Mesendoderm (in vitro differentiated cells): ENCODE measurements at regions not wholly inside any gene's neighbourhood (a gene's known extent, or its start where the extent isn't known, plus 50 kb on each side); places are given as distances from the start of the nearest gene placed in this dataset.
A peak's percentile ranks its signal among the peaks of the same experiment; 100 is the strongest.

Source experiments
- DNase-seq: peaks from one replicate; pipeline ENCODE4 v3.0.0; 2013
- H2AK5ac ChIP-seq: 2 replicates; pipeline ENCODE4 v1.6.1; 2013; ENCODE audit warnings: low read length, inconsistent platforms
- H2BK120ac ChIP-seq: 2 replicates; pipeline ENCODE4 v1.6.1; 2013; ENCODE audit warnings: low read depth, mild to moderate bottlenecking, low read length, moderate library complexity, mixed read lengths
- H2BK15ac ChIP-seq: replicated peaks from 2 replicates; pipeline ENCODE4 v1.6.1; 2013; ENCODE audit warnings: low read depth, mild to moderate bottlenecking, moderate library complexity
- H2BK5ac ChIP-seq: 2 replicates; pipeline ENCODE4 v1.6.1; 2013; ENCODE audit warnings: low read length, inconsistent platforms
- H3K18ac ChIP-seq: 2 replicates; pipeline ENCODE4 v1.6.1; 2013; ENCODE audit warnings: mild to moderate bottlenecking, low read length, mixed read lengths
- H3K23ac ChIP-seq: one replicate; pipeline ENCODE4 v1.6.1; 2013; ENCODE audit warnings: low read length
- H3K27ac ChIP-seq: 2 replicates; pipeline ENCODE4 v1.5.1; 2013; ENCODE audit warnings: low read depth, mild to moderate bottlenecking, inconsistent platforms, low read length, moderate library complexity
- H3K27me3 ChIP-seq: 2 replicates; pipeline ENCODE4 v1.6.1; 2013; ENCODE audit warnings: low read length, control low read depth, mild to moderate bottlenecking, inconsistent platforms; ENCODE audit not compliant: insufficient read depth, poor library complexity
- H3K36me3 ChIP-seq: 2 replicates; pipeline ENCODE4 v1.6.1; 2013; ENCODE audit warnings: low read length, inconsistent platforms; ENCODE audit not compliant: control insufficient read depth, insufficient read depth
- H3K4ac ChIP-seq: one replicate; pipeline ENCODE4 v1.6.1; 2013; ENCODE audit warnings: low read depth, mild to moderate bottlenecking, low read length, moderate library complexity
- H3K4me1 ChIP-seq: 2 replicates; pipeline ENCODE4 v1.6.1; 2013; ENCODE audit warnings: low read depth, low read length, inconsistent platforms; ENCODE audit not compliant: control insufficient read depth
- H3K4me2 ChIP-seq: 2 replicates; pipeline ENCODE4 v1.6.1; 2013; ENCODE audit warnings: low read length
- H3K4me3 ChIP-seq: 2 replicates; pipeline ENCODE4 v1.5.1; 2013; ENCODE audit warnings: mild to moderate bottlenecking, low read length
- H3K56ac ChIP-seq: one replicate; pipeline ENCODE4 v1.6.1; 2013; ENCODE audit warnings: low read length
- H3K79me1 ChIP-seq: 2 replicates; pipeline ENCODE4 v1.6.1; 2013; ENCODE audit warnings: low read length, inconsistent platforms
- H3K79me2 ChIP-seq: 2 replicates; pipeline ENCODE4 v1.6.1; 2013; ENCODE audit warnings: mild to moderate bottlenecking, low read length; ENCODE audit not compliant: control insufficient read depth, insufficient read depth
- H3K9ac ChIP-seq: 2 replicates; pipeline ENCODE4 v1.6.1; 2013; ENCODE audit warnings: low read length, inconsistent platforms
- H4K5ac ChIP-seq: one replicate; pipeline ENCODE4 v1.6.1; 2013; ENCODE audit warnings: low read length
- H4K8ac ChIP-seq: one replicate; pipeline ENCODE4 v1.6.1; 2013; ENCODE audit warnings: low read depth, mild to moderate bottlenecking, control low read depth, low read length, moderate library complexity
- WGBS: extraction: QIAGEN DNeasy Blood & Tissue Kit; methylation state at CpG from one replicate; pipeline ENCODE4 v1.1.7; 2013; ENCODE audit warnings: low lambda C conversion rate, missing lambda C conversion rate; ENCODE audit not compliant: insufficient coverage; ENCODE audit errors: extremely low coverage; 5-methylcytosine and 5-hydroxymethylcytosine counted together

GRCh38 chr11:19451609-19452008 is 210.9 kb upstream of the E2F8 start:
- H3K4me1 ChIP-seq = peaks cover 2% of the 10 kb centered on the region

GRCh38 chr11:19450282-19450681 is 209.5 kb upstream of the E2F8 start:
- Histone ChIP-seq H3K79me2 (no peaks in the 10 kb centered on the region), H4K8ac (no peak overlapping the region), H3K18ac (no peak overlapping the region), H3K23ac (no peak overlapping the region), H3K36me3 (no peaks in the 10 kb centered on the region), H2AK5ac (no peak overlapping the region), H3K9ac (no peak overlapping the region), H2BK5ac (no peak overlapping the region), H2BK15ac (no peak overlapping the region), H3K27ac (no peak overlapping the region), H3K4me2 (no peak overlapping the region), H3K4me3 (no peak overlapping the region), H3K4me1 (peaks cover 2% of the 10 kb centered on the region), H3K27me3 (no peaks in the 10 kb centered on the region), H3K56ac (no peak overlapping the region), H4K5ac (no peak overlapping the region), H2BK120ac (no peak overlapping the region), H3K79me1 (no peaks in the 10 kb centered on the region), H3K4ac (no peak overlapping the region)
- DNase-seq = no peak
- no CpG with 5 or more reads among the region's 1 CpG for WGBS

More at GRCh38 chr11:19451609-19452008, 210.9 kb upstream of the E2F8 start:
- Histone ChIP-seq H3K79me1 (no peaks in the 10 kb centered on the region), H2BK120ac (no peak overlapping the region), H3K36me3 (no peaks in the 10 kb centered on the region), H4K5ac (no peak overlapping the region), H2BK5ac (no peak overlapping the region), H2AK5ac (no peak overlapping the region), H2BK15ac (no peak overlapping the region), H3K56ac (no peak overlapping the region), H3K79me2 (no peaks in the 10 kb centered on the region), H3K18ac (no peak overlapping the region), H3K9ac (no peak overlapping the region), H3K4ac (no peak overlapping the region), H3K4me3 (no peak overlapping the region), H4K8ac (no peak overlapping the region), H3K23ac (no peak overlapping the region), H3K27me3 (no peaks in the 10 kb centered on the region), H3K4me2 (no peak overlapping the region), H3K27ac (no peak overlapping the region)
- no peak for DNase-seq

- peaks cover 2% of the 10 kb centered on the region for H3K4me1 ChIP-seq
- no peak overlapping the region for H3K4me2 ChIP-seq
- H2BK5ac ChIP-seq = no peak overlapping the region
- H3K79me1 ChIP-seq = no peaks in the 10 kb centered on the region
- no peak overlapping the region for H2BK15ac ChIP-seq
- H3K9ac ChIP-seq = no peak overlapping the region
- H3K4me3 ChIP-seq = no peak overlapping the region
- H3K4ac ChIP-seq = no peak overlapping the region
- no peak for DNase-seq
- H4K8ac ChIP-seq = no peak overlapping the region
- H3K36me3 ChIP-seq = no peaks in the 10 kb centered on the region
- H3K27ac ChIP-seq = no peak overlapping the region
- no peak overlapping the region for H4K5ac ChIP-seq
- H3K56ac ChIP-seq = no peak overlapping the region
- no peak overlapping the region for H3K18ac ChIP-seq
- H3K23ac ChIP-seq = no peak overlapping the region
- H2AK5ac ChIP-seq = no peak overlapping the region
- H3K27me3 ChIP-seq = no peaks in the 10 kb centered on the region
- no peak overlapping the region for H2BK120ac ChIP-seq
- H3K79me2 ChIP-seq = no peaks in the 10 kb centered on the region
- WGBS = no CpG with 5 or more reads among the region's 2 CpGs
Measured at GRCh38 chr11:19448651-19449050, 207.9 kb upstream of the E2F8 start.

- Histone ChIP-seq H2BK5ac (no peak overlapping the region), H3K36me3 (no peaks in the 10 kb centered on the region), H3K4me3 (no peak overlapping the region), H3K18ac (no peak overlapping the region), H3K27me3 (no peaks in the 10 kb centered on the region), H2AK5ac (no peak overlapping the region), H3K56ac (no peak overlapping the region), H3K4me1 (peaks cover 2% of the 10 kb centered on the region), H3K9ac (no peak overlapping the region), H3K4me2 (no peak overlapping the region), H4K5ac (no peak overlapping the region), H3K27ac (no peak overlapping the region), H4K8ac (no peak overlapping the region), H3K23ac (no peak overlapping the region), H3K4ac (no peak overlapping the region), H2BK15ac (no peak overlapping the region), H3K79me1 (no peaks in the 10 kb centered on the region), H2BK120ac (no peak overlapping the region), H3K79me2 (no peaks in the 10 kb centered on the region)
- DNase-seq = peak; percentile 25
- WGBS = no CpG with 5 or more reads among the region's 5 CpGs
Measured at GRCh38 chr11:19447150-19447566, 206.4 kb upstream of the E2F8 start.

- H2BK5ac ChIP-seq = no peak overlapping the region
- H4K5ac ChIP-seq = no peak overlapping the region
- H3K9ac ChIP-seq = no peak overlapping the region
- no peak overlapping the region for H4K8ac ChIP-seq
- no peaks in the 10 kb centered on the region for H3K79me2 ChIP-seq
- DNase-seq = no peak
- H3K27me3 ChIP-seq = no peaks in the 10 kb centered on the region
- H3K79me1 ChIP-seq = no peaks in the 10 kb centered on the region
- H3K4me1 ChIP-seq = peaks cover 2% of the 10 kb centered on the region
- no peak overlapping the region for H3K4me3 ChIP-seq
- no peak overlapping the region for H2AK5ac ChIP-seq
- no peak overlapping the region for H3K27ac ChIP-seq
- H3K4me2 ChIP-seq = no peak overlapping the region
- H3K4ac ChIP-seq = no peak overlapping the region
- no peak overlapping the region for H3K56ac ChIP-seq
- H3K36me3 ChIP-seq = no peaks in the 10 kb centered on the region
- no peak overlapping the region for H3K23ac ChIP-seq
- no CpG with 5 or more reads among the region's 2 CpGs for WGBS
- H2BK15ac ChIP-seq = no peak overlapping the region
- no peak overlapping the region for H3K18ac ChIP-seq
- H2BK120ac ChIP-seq = no peak overlapping the region
Measured at GRCh38 chr11:19445771-19446170, 205.0 kb upstream of the E2F8 start.

GRCh38 chr11:19444231-19444630 is 203.5 kb upstream of the E2F8 start:
- H3K27me3 ChIP-seq = no peaks in the 10 kb centered on the region
- WGBS = no CpG with 5 or more reads among the region's 2 CpGs
- no peak overlapping the region for H3K23ac ChIP-seq
- no peak overlapping the region for H3K18ac ChIP-seq
- H2BK5ac ChIP-seq = no peak overlapping the region
- no peak overlapping the region for H2BK15ac ChIP-seq
- peaks cover 2% of the 10 kb centered on the region for H3K4me1 ChIP-seq
- H3K36me3 ChIP-seq = no peaks in the 10 kb centered on the region
- H3K9ac ChIP-seq = no peak overlapping the region
- H4K5ac ChIP-seq = no peak overlapping the region
- H2BK120ac ChIP-seq = no peak overlapping the region
- H3K4me2 ChIP-seq = no peak overlapping the region
- no peak overlapping the region for H3K4me3 ChIP-seq
- no peak for DNase-seq
- no peaks in the 10 kb centered on the region for H3K79me2 ChIP-seq
- no peak overlapping the region for H4K8ac ChIP-seq
- no peaks in the 10 kb centered on the region for H3K79me1 ChIP-seq
- no peak overlapping the region for H3K56ac ChIP-seq
- H2AK5ac ChIP-seq = no peak overlapping the region
- no peak overlapping the region for H3K27ac ChIP-seq
- H3K4ac ChIP-seq = no peak overlapping the region
